Skeletal muscle tissue (tissue), 3 donors: ENCODE measurements at regions not wholly inside any gene's neighbourhood (a gene's known extent, or its start where the extent isn't known, plus 50 kb on each side); places are given as distances from the start of the nearest gene placed in this dataset.
"Not testable (repeated sequence)": the region's sequence is repeated elsewhere in the genome, so short reads cannot be mapped to it uniquely, and the experiment has no call there.

Experiments
- H3K27ac ChIP-seq: one replicate; pipeline ENCODE4 v1.7.0; 2013; ENCODE audit warnings: mild to moderate bottlenecking, low read depth, low read length, inconsistent platforms
- H3K27me3 ChIP-seq, 3 donors: one replicate each; pipeline ENCODE4 v1.7.0; 2013; ENCODE audit warnings: low read length in 3 of 3; ENCODE audit not compliant: control insufficient read depth in 3 of 3, insufficient read depth in 3 of 3
- H3K36me3 ChIP-seq, 3 donors: one replicate each; pipeline ENCODE4 v1.7.0; 2013; ENCODE audit warnings: low read length in 3 of 3; ENCODE audit not compliant: control insufficient read depth in 3 of 3, insufficient read depth in 3 of 3
- H3K4me1 ChIP-seq, 3 donors: one replicate each; pipeline ENCODE4 v1.7.0; 2013; ENCODE audit warnings: low read length in 3 of 3, mild to moderate bottlenecking in 3 of 3; ENCODE audit not compliant: control insufficient read depth in 3 of 3, insufficient read depth in 3 of 3
- H3K4me3 ChIP-seq, 3 donors: one replicate each; pipeline ENCODE4 v1.7.0; 2013; ENCODE audit warnings: low read length in 3 of 3
- H3K9ac ChIP-seq, 3 donors: one replicate each; pipeline ENCODE4 v1.7.0; 2013; ENCODE audit warnings: low read length in 3 of 3, mild to moderate bottlenecking in 3 of 3, moderate library complexity in 2 of 3, low read depth in 1 of 3
- H3K9me3 ChIP-seq, 3 donors: one replicate each; pipeline ENCODE4 v1.7.0; 2013; ENCODE audit warnings: low read length in 3 of 3; ENCODE audit not compliant: control insufficient read depth in 3 of 3
- donor health status: Osteomylitis.

DNA sequence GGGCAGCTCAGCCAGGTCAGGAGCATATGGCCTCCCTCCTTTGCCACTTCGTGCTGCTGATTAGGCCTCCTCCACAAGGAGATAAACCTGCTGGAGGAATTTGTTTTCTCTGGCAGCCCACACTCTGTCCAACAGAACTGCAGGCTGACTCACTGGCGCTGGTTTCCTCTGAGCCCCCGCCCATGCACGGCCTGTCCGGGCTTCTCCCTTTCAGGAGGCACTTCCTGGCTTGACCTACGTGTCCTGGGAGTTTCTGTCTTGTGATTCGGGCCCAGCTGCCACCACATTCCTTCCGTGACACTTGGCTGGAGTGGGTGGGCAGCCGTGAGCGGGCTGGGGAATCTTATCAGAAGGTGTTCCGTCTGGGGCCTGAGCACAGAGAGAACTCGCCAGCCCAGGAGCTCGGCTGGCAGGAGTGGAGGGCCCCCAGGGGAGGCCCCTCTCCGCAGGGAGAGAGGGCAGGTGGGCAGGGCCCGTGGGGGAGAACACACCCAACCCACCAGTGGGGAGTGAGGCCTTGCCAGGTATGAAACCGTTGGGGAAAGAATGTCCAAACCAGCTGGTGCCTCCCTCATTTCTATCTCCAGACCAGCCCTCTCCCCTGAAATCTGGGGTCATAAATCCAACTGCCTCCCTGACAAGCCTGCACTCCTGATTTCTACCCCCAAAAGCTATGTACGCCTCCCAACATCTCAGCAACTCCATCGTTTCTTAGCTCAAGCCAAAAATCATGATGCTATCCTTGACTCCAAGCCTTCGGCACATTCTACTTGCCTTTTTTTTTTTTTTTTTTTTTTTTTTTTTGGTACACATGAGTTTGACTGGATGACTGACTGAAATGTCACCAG, 110.6 kb upstream of the MEF2A start:
- H3K4me3 ChIP-seq, result peak overlapping the region; percentile 27 to 54 (median 48)
- no peaks in the 10 kb centered on the region for H3K36me3 ChIP-seq
- no peaks in the 10 kb centered on the region for H3K9me3 ChIP-seq
- H3K9ac ChIP-seq, result peak overlapping the region; percentile 79 to 81 (median 81)
- H3K27ac ChIP-seq, result peak overlapping the region; percentile 97
- peaks cover 43 to 52% (median 50%) of the 10 kb centered on the region in 3 donors for H3K4me1 ChIP-seq
- H3K27me3 ChIP-seq, result no peaks in the 10 kb centered on the region

DNA sequence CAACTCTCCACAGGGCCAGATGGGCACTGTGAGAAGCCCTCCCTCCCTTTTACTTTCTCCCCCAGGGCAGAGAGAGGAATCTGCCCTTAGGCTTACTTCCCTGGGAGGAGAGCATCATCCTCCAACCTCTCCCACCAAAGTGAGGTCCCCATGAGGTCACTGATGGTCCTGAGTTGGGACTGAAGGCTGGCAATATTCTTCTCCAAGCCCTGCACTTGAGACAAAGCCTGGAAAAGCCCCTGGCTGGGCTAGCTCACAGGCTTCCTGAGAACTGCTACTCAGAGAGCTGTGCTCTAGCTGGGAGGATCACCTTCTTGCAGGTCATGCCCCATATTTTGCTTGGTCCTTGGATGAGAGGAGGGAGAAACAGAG, 110.0 kb upstream of the MEF2A start:
- Histone ChIP-seq H3K27ac (peak overlapping the region; percentile 97), H3K4me3 (no peak overlapping the region), H3K27me3 (no peaks in the 10 kb centered on the region), H3K9me3 (peaks cover 0 to 3% (median 0%) of the 10 kb centered on the region in 3 donors), H3K4me1 (peaks cover 41 to 50% (median 49%) of the 10 kb centered on the region in 3 donors), H3K9ac (peak overlapping the region in 2 of 3 donors; percentile 81), H3K36me3 (no peaks in the 10 kb centered on the region)

DNA sequence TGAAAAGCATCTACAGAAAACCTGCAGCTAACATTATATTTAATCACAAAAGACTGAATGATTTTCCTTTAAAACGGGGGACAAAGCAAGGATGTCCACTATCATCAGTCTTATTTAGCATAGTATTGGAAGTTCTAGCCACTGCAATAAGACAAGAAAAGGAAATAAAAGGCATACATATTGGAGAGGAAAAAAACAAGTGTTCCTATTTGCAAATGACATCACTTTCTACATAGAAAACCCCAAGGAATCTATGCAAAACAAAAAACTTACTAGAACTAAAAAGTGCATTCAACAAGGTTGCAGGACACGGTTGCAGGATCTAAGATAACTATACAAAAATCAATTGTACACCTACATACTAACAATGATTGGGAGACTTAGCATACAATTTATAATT, 101.6 kb upstream of the MEF2A start:
- H3K36me3 ChIP-seq, result no peaks in the 10 kb centered on the region
- H3K9me3 ChIP-seq, result peaks cover 0 to 8% (median 5%) of the 10 kb centered on the region in 3 donors
- H3K4me1 ChIP-seq, result no peaks in the 10 kb centered on the region
- H3K27me3 ChIP-seq, result no peaks in the 10 kb centered on the region
- H3K9ac ChIP-seq, result no peak overlapping the region
- no peak overlapping the region for H3K4me3 ChIP-seq
- no peak overlapping the region for H3K27ac ChIP-seq

DNA sequence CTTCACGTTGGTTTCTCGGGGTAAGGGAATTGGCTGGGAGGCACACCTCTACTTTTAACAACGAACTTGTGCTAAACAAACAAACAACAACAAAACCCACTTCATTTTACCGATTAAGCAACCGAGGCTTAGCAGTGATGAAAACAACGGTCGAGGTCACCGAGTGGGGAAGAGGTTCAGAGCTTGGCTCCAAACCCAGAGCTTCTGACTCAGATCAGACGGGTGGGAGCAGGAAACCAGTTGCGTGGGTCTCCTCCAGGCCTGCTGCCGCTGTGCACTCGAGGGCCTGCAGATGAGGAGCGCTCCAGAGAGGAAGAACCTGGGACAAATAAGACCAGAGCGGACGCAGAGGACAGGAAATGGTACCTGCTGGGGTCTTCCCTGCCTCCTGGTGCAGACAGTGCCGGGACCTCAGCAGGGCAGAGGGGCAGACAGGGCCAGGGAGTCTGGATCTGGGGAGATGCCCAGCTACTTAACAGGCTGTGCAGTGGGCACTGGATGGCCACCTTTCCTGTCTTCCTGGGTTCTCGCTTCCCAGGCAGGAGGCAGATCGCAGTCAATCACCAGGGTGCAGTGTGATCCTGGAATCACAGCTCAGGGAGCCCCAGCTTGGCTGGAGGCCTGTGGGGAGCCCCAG, 99.0 kb upstream of the MEF2A start:
- no peaks in the 10 kb centered on the region for H3K4me1 ChIP-seq
- no peak overlapping the region for H3K27ac ChIP-seq
- peaks cover 0 to 8% (median 2%) of the 10 kb centered on the region in 3 donors for H3K9me3 ChIP-seq
- H3K4me3 ChIP-seq, result no peak overlapping the region
- no peaks in the 10 kb centered on the region for H3K27me3 ChIP-seq
- no peak overlapping the region for H3K9ac ChIP-seq
- no peaks in the 10 kb centered on the region for H3K36me3 ChIP-seq

DNA sequence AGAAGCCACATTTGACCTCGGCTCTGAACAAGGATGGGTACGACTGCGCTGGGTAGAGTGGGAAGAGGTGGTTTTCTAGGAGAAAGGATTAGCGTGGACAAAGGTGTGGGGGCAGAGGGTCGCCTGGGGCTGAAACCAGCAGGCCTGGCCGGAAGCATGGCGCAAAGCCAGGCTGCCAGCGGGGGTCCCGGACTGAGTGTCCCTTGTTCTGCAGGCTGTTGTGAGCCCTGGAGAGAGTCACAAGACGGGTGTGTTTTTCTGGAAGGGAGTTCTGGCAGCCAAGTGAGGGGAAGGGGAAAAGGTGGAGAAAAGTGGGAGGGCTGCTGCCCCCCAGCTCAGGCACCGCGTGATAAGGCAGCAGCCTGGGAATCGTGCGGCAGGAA, 98.5 kb upstream of the MEF2A start:
- Histone ChIP-seq H3K9ac (no peak overlapping the region), H3K4me3 (no peak overlapping the region), H3K4me1 (peaks cover 0 to 3% (median 0%) of the 10 kb centered on the region in 3 donors), H3K27me3 (no peaks in the 10 kb centered on the region), H3K27ac (no peak overlapping the region), H3K36me3 (no peaks in the 10 kb centered on the region), H3K9me3 (peaks cover 0 to 8% (median 2%) of the 10 kb centered on the region in 3 donors)

DNA sequence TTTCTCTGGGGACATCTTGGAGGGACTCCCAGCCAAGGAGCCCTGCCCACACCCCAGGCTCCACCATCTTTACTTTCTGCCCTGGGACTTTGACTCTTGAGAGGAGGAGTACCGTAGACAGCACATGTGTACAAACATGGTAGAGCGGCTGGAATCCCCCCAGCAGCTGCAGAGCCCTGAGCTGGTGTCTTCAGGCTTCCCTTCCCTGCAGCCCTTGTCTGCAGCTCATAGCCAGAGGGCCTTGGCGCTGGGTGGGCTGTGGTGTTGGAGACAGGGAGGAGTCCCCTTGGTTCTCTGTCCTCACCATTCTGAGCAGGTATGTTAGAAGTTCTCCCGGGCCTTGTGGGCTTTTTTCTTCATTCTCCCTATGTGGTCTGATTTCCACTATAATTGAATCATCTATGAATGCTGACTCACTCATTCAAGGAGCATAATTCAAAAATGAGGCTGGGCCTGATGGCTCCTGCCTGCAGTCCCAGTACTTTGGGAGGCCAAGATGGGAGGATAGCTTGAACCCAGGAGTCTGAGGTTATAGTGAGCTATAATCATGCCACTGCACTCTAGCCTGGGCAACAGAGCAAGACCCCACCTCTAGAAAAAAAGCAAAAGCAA, 97.8 kb upstream of the MEF2A start:
- Histone ChIP-seq H3K9me3 (peaks cover 0 to 8% (median 2%) of the 10 kb centered on the region in 3 donors), H3K4me1 (peaks cover 0 to 9% (median 3%) of the 10 kb centered on the region in 3 donors), H3K27me3 (no peaks in the 10 kb centered on the region), H3K9ac (no peak overlapping the region), H3K27ac (no peak overlapping the region), H3K36me3 (no peaks in the 10 kb centered on the region), H3K4me3 (no peak overlapping the region)

DNA sequence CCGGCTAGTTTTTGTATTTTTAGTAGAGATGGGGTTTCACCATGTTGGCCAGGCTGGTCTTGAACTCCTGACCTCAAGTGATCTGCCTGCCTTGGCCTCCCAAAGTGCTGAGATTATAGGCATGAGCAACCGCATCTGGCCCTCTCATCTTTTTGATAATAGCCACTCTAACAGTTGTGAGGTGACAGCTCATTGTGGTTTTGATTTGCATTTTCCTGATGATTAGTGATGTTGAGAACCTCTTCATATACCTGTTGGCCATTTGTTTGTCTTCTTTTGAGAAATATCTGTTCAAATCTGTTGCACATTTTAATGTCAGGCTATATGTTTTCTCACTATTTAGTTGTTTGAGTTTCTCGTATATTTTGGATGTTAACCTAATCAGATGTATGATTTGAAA, 95.6 kb upstream of the MEF2A start:
- peaks cover 19 to 29% (median 23%) of the 10 kb centered on the region in 3 donors for H3K4me1 ChIP-seq
- not testable (repeated sequence) for H3K4me3 ChIP-seq, H3K9ac ChIP-seq

DNA sequence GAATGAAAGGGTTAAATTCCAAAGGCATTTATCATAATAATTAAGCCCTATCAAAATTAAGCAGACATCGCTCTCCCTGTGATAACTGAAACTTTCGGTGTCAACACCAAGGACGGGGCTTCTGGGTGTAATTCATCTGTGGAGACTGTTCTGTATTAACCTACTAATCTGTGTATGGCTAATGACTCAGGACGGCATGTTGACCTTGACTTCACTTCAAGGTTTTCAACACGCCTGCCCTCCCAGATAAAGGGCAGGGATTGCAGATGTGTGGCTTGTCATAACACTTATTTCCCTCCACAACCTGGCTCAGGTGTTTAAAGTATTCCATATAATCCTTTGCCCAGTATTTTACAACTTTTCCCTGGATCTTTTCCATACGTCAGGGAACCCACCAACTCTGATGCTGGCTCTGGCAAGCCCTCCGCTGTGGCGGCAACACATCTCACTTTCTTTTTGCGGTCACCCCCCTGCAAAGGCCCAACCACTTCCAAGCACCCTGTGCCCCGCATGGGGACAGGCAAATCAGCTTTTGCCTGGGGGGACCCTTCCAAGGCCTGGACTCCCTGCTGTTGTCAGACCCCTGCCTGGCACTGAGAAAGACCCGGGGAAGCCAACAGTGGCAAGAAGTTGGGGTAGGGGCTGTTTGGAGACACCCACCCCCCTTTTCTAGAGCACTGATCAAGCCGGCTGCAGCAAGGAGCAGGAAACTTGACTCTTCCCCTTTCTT, 93.2 kb upstream of the MEF2A start:
- H3K4me3 ChIP-seq, result no peak overlapping the region
- H3K27me3 ChIP-seq, result no peaks in the 10 kb centered on the region
- peaks cover 30 to 42% (median 42%) of the 10 kb centered on the region in 3 donors for H3K4me1 ChIP-seq
- no peak overlapping the region for H3K27ac ChIP-seq
- H3K9ac ChIP-seq, result peak overlapping the region in 1 of 3 donors; percentile 40
- no peaks in the 10 kb centered on the region for H3K9me3 ChIP-seq
- no peaks in the 10 kb centered on the region for H3K36me3 ChIP-seq

More for the DNA sequence above, 95.6 kb upstream of the MEF2A start:
- not testable (repeated sequence) for H3K9me3 ChIP-seq, H3K36me3 ChIP-seq, H3K27ac ChIP-seq, H3K27me3 ChIP-seq

DNA sequence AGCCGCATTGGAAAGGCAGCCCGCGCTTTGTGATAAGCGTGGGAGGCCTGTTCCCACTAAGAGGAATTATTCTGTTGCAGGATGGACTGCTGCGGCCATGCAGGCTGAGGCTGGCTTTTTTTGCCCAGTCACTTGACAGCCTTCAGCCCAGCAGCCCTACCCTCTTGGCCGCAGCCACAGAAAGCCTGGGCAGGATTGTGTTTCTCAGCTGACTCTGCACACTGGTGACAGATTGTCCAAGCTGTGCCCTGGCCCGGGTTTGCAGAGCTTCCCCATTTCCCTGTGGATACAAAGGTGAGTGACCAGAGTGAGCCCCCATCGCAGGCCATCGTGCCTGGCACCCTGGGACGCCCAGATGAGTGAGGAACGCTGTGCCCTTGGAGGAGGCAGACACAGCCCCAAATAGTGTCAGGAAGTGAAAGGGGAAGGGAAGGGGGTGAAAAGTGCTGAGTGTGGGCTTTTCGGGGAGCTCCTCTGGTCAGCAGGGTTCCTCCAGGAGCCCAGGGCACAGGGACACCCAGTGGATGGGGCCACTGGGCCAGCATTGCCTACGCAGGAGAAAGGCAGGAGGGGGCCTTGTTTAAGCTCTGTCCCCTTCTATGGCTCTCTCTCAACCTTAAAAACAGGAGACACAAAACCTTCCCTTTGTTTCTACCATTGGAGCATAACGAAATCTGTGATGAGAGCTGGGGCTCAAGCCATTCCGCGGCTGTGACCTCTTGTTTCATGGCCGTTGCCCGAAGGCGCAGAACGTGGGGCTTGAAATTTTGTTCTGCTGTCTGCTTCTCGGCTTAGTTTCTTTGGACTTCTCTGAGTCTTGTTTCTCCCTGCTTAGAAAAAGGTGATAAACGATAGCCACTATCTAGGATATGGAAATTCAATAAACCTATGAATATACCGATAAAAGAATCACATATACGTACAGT, 91.5 kb upstream of the MEF2A start:
- peak overlapping the region; percentile 63 to 73 (median 67) for H3K4me3 ChIP-seq
- peak overlapping the region; percentile 89 for H3K27ac ChIP-seq
- peak overlapping the region; percentile 63 to 91 (median 80) for H3K9ac ChIP-seq
- H3K9me3 ChIP-seq, result no peaks in the 10 kb centered on the region
- H3K27me3 ChIP-seq, result no peaks in the 10 kb centered on the region
- H3K36me3 ChIP-seq, result no peaks in the 10 kb centered on the region
- H3K4me1 ChIP-seq, result peaks cover 30 to 42% (median 42%) of the 10 kb centered on the region in 3 donors
